ENCODE measurements at regions not wholly inside any gene's neighbourhood (a gene's known extent, or its start where the extent isn't known, plus 50 kb on each side); places are given as distances from the start of the nearest gene placed in this dataset.
"Not testable (repeated sequence)": the region's sequence is repeated elsewhere in the genome, so short reads cannot be mapped to it uniquely, and the experiment has no call there.

GRCh38 chr1:147348592-147348991 lies 106.1 kb downstream of the CHD1L start:
- DNase-seq: not testable (repeated sequence)

- no peak for DNase-seq
These were observed 107.0 kb downstream of the CHD1L start for GRCh38 chr1:147349533-147349932.

GRCh38 chr1:147351140-147351835 lies 108.8 kb downstream of the CHD1L start:
- no peak for DNase-seq

- no peak for DNase-seq
These were observed 135.1 kb downstream of the CHD1L start for GRCh38 chr1:147377263-147378246.

GRCh38 chr1:147379889-147380288 lies 137.4 kb downstream of the CHD1L start:
- DNase-seq: no peak

GRCh38 chr1:147384804-147385203 lies 142.3 kb downstream of the CHD1L start:
- no peak for DNase-seq

- DNase-seq: no peak
These were observed 146.5 kb downstream of the CHD1L start for GRCh38 chr1:147388969-147389368.

GRCh38 chr1:147389532-147390184 lies 147.2 kb downstream of the CHD1L start:
- peak; percentile 56 for DNase-seq

GRCh38 chr1:147390185-147390542 lies 147.7 kb downstream of the CHD1L start:
- no peak for DNase-seq

- DNase-seq: no peak
These were observed 148.6 kb downstream of the CHD1L start for GRCh38 chr1:147391114-147391513.

GRCh38 chr1:147402326-147403045 lies 138.8 kb upstream of the BCL9 start:
- DNase-seq: not testable (repeated sequence)

- not testable (repeated sequence) for DNase-seq
These were observed 137.0 kb upstream of the BCL9 start for GRCh38 chr1:147404344-147404743.

GRCh38 chr1:147409886-147410285 lies 131.4 kb upstream of the BCL9 start:
- DNase-seq: no peak

GRCh38 chr1:147413110-147413605 lies 128.1 kb upstream of the BCL9 start:
- DNase-seq: no peak

- no peak for DNase-seq
These were observed 126.7 kb upstream of the BCL9 start for GRCh38 chr1:147414505-147415163.

- no peak for DNase-seq
These were observed 124.3 kb upstream of the BCL9 start for GRCh38 chr1:147417024-147417423.

GRCh38 chr1:147423100-147423827 lies 118.0 kb upstream of the BCL9 start:
- DNase-seq: not testable (repeated sequence)

- no peak for DNase-seq
These were observed 106.4 kb upstream of the BCL9 start for GRCh38 chr1:147434921-147435320.

GRCh38 chr1:147444381-147444780 lies 96.9 kb upstream of the BCL9 start:
- no peak for DNase-seq

- DNase-seq: no peak
These were observed 89.7 kb upstream of the BCL9 start for GRCh38 chr1:147451628-147452027.

GRCh38 chr1:147452809-147453208 lies 88.5 kb upstream of the BCL9 start:
- no peak for DNase-seq

Measured in fibroblast of upper back skin (primary cell).